Right lobe of liver (tissue), 6 donors: ENCODE measurements at regions not wholly inside any gene's neighbourhood (a gene's known extent, or its start where the extent isn't known, plus 50 kb on each side); places are given as distances from the start of the nearest gene placed in this dataset.

Experiments
- ATAC-seq, 4 donors: fragments of 200-7000 bp; cut with Tn5 transposase; one replicate each; pipeline ENCODE4 v1.9.1; 2020; ENCODE audit warnings: mild to moderate bottlenecking in 4 of 4, moderate library complexity in 4 of 4
- DNase-seq, 3 donors: peaks; one replicate each; pipeline ENCODE4 v3.0.0-alpha.2; 2020
- H3K27ac ChIP-seq, 3 donors: fragments of 200-600 bp; one replicate each; pipeline ENCODE4 v1.8.0; 2022
- H3K27me3 ChIP-seq, 2 donors: fragments of 200-600 bp; one replicate each; pipeline ENCODE4 v1.8.0; 2022
- H3K36me3 ChIP-seq, 4 donors: fragments of 200-600 bp; sonication (generic) in 1 of 4; one replicate each; pipeline versions ENCODE4 v1.5.1 to v1.8.0; 2017 to 2022; ENCODE audit warnings: control low read depth in 1 of 4
- H3K4me1 ChIP-seq, 4 donors: fragments of 200-600 bp; sonication (generic) in 1 of 4; one replicate each; pipeline versions ENCODE4 v1.5.1 to v1.8.0; 2017 to 2022; ENCODE audit warnings: control low read depth in 1 of 4
- H3K4me3 ChIP-seq, 3 donors: fragments of 200-600 bp; one replicate each; pipeline ENCODE4 v1.8.0; 2022
- H3K9me3 ChIP-seq, 4 donors: fragments of 200-600 bp; sonication (generic) in 1 of 4; one replicate each; pipeline versions ENCODE4 v1.5.1 to v1.8.0; 2017 to 2022; ENCODE audit warnings: control low read depth in 1 of 4
- CTCF ChIP-seq, 4 donors: fragments of 200-600 bp in 3 of 4; fragments of 450-650 bp in 1 of 4; IDR thresholded peaks; one replicate each; pipeline versions ENCODE4 v1.5.1 to v1.8.0; 2016 to 2022; ENCODE audit warnings: antibody characterized with exemption in 4 of 4, mild to moderate bottlenecking in 2 of 4
- POLR2A ChIP-seq: fragments of 450-650 bp; IDR thresholded peaks from one replicate; pipeline ENCODE4 v1.6.1; 2017; ENCODE audit warnings: antibody characterized with exemption, mild to moderate bottlenecking
- WGBS: methylation state at CpG from one replicate; pipeline ENCODE4 v1.1.6; 2018; ENCODE audit warnings: low coverage, low lambda C conversion rate; ENCODE audit not compliant: insufficient coverage; ENCODE audit errors: missing lambda C conversion rate; 5-methylcytosine and 5-hydroxymethylcytosine counted together
- intact Hi-C, 2 donors: fragments of 100-400 bp; cut with DNase I; formaldehyde crosslinking; loops; one replicate each; pipeline versions ENCODE4 v1.11.2 to v1.14.1; 2022
- donor health status: DM: no; HTN: yes; CAD: no.
- donor health status: DM: no; HTN: no; CAD: no.
- donor health status: DM: no; HTN: no; CAD: no.
- donor health status: DM: no; HTN: yes; CAD: no.
- donor health status: DM: no; HTN: yes; CAD: no.

GRCh38 chr12:111011999-111012600, 91.7 kb upstream of the MYL2 start:
- H3K27me3 ChIP-seq, result no peaks in the 10 kb centered on the region
- H3K4me1 ChIP-seq, result no peaks in the 10 kb centered on the region
- TF ChIP-seq CTCF (IDR thresholded peaks at IDR 0.05), result no peak
- TF ChIP-seq POLR2A, result no peak
- DNase-seq (no peak), ATAC-seq (no peak)
- H3K4me3 ChIP-seq, result no peak overlapping the region
- intact Hi-C loops, result no loop called here
- WGBS, result 89% methylated on average over 12 of the region's 15 CpGs
- H3K27ac ChIP-seq, result no peak overlapping the region
- no peaks in the 10 kb centered on the region for H3K36me3 ChIP-seq
- no peaks in the 10 kb centered on the region for H3K9me3 ChIP-seq

- H3K4me1 ChIP-seq, result no peaks in the 10 kb centered on the region
- no peak overlapping the region for H3K27ac ChIP-seq
- no peaks in the 10 kb centered on the region for H3K9me3 ChIP-seq
- TF ChIP-seq CTCF (IDR thresholded peaks at IDR 0.05), result no peak
- TF ChIP-seq POLR2A, result no peak
- ATAC-seq (no peak), DNase-seq (no peak)
- no peak overlapping the region for H3K4me3 ChIP-seq
- no peaks in the 10 kb centered on the region for H3K27me3 ChIP-seq
- H3K36me3 ChIP-seq, result no peaks in the 10 kb centered on the region
- intact Hi-C loops, result no loop called here
- WGBS, result 61% methylated on average over 6 of the region's 6 CpGs
Observed at GRCh38 chr12:111010916-111011657, 90.7 kb upstream of the MYL2 start.

- DNase-seq (no peak), ATAC-seq (no peak)
- 53% methylated on average over 3 of the region's 3 CpGs for WGBS
- no peak for TF ChIP-seq POLR2A
- no peak for TF ChIP-seq CTCF (IDR thresholded peaks at IDR 0.05)
- intact Hi-C loops, result no loop called here
- Histone ChIP-seq H3K4me1 (no peaks in the 10 kb centered on the region), H3K27ac (no peak overlapping the region), H3K36me3 (no peaks in the 10 kb centered on the region), H3K27me3 (no peaks in the 10 kb centered on the region), H3K4me3 (no peak overlapping the region), H3K9me3 (no peaks in the 10 kb centered on the region)
Observed at GRCh38 chr12:111010061-111010460, 89.7 kb upstream of the MYL2 start.

GRCh38 chr12:111006621-111007020, 86.2 kb upstream of the MYL2 start:
- Histone ChIP-seq H3K27me3 (no peaks in the 10 kb centered on the region), H3K27ac (no peak overlapping the region), H3K9me3 (no peaks in the 10 kb centered on the region), H3K36me3 (no peaks in the 10 kb centered on the region), H3K4me3 (no peak overlapping the region), H3K4me1 (no peaks in the 10 kb centered on the region)
- WGBS, result 46% methylated on average over 2 of the region's 2 CpGs
- DNase-seq (no peak), ATAC-seq (no peak)
- intact Hi-C loops, result no loop called here
- TF ChIP-seq CTCF (IDR thresholded peaks at IDR 0.05), result no peak
- no peak for TF ChIP-seq POLR2A
